ENCODE measurements at regions not wholly inside any gene's neighbourhood (a gene's known extent, or its start where the extent isn't known, plus 50 kb on each side); places are given as distances from the start of the nearest gene placed in this dataset.

DNA sequence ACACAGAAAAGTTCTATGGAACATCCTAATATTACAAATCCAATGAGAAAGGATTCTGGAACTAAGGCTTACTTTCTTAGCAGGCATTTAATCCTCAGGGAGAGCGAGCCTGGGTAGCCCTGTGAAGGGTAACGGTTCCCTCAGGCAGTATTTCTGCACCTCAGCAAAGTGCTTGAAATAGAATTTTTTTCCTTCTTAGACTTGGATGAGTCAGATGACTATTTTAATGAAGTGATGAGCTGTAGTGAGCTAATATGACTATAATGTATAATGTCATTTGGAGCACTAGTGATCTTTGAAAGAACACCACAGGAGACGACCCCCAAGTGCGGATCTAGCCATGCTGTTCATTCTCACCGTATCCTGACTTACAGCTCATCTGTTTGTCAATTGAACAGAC is 493.0 kb upstream of the FAM241A start:
- TF ChIP-seq, protein P1, sequence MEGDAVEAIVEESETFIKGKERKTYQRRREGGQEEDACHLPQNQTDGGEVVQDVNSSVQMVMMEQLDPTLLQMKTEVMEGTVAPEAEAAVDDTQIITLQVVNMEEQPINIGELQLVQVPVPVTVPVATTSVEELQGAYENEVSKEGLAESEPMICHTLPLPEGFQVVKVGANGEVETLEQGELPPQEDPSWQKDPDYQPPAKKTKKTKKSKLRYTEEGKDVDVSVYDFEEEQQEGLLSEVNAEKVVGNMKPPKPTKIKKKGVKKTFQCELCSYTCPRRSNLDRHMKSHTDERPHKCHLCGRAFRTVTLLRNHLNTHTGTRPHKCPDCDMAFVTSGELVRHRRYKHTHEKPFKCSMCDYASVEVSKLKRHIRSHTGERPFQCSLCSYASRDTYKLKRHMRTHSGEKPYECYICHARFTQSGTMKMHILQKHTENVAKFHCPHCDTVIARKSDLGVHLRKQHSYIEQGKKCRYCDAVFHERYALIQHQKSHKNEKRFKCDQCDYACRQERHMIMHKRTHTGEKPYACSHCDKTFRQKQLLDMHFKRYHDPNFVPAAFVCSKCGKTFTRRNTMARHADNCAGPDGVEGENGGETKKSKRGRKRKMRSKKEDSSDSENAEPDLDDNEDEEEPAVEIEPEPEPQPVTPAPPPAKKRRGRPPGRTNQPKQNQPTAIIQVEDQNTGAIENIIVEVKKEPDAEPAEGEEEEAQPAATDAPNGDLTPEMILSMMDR (IDR thresholded peaks at IDR 0.05; ENCODE audit: unreplicated experiment in 3 of 3) = no peak
- peaks cover 11% of the 10 kb centered on the region for H3K4me1 Mint-ChIP-seq
- peak overlapping the region in 1 of 3 experiments; percentile 25 for H3K27ac Mint-ChIP-seq
- H3K9me3 Mint-ChIP-seq = no peaks in the 10 kb centered on the region
- H3K27me3 Mint-ChIP-seq (ENCODE audit: low read depth) = peaks cover 4% of the 10 kb centered on the region
- H3K36me3 Mint-ChIP-seq (ENCODE audit: low read depth) = no peaks in the 10 kb centered on the region
- no peak overlapping the region for H3K4me3 Mint-ChIP-seq

DNA sequence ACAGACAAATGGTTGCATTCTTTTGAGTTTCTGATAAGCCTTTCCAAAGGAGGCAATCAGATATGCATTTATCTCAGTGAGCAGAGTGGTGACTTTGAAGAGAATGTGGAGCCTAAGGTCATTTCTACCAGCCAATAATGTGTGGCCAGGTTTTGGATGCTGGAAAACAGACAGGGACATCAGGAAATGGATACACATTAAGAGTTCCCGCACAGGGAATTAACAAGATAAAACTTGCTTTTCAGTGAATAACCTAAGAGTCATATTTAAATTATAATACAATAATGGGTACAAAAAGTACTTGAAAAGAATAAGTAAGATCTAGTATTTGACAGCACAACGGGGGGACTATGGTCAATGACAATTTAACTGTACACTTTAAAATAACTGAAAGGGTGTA is 492.3 kb upstream of the FAM241A start:
- Mint-ChIP-seq H3K27me3 (ENCODE audit: low read depth) (peaks cover 4% of the 10 kb centered on the region), H3K27ac (no peak overlapping the region), H3K4me1 (peaks cover 11% of the 10 kb centered on the region), H3K4me3 (no peak overlapping the region), H3K36me3 (ENCODE audit: low read depth) (no peaks in the 10 kb centered on the region), H3K9me3 (no peaks in the 10 kb centered on the region)
- TF ChIP-seq, protein P1 (IDR thresholded peaks at IDR 0.05; ENCODE audit: unreplicated experiment in 3 of 3) = no peak

DNA sequence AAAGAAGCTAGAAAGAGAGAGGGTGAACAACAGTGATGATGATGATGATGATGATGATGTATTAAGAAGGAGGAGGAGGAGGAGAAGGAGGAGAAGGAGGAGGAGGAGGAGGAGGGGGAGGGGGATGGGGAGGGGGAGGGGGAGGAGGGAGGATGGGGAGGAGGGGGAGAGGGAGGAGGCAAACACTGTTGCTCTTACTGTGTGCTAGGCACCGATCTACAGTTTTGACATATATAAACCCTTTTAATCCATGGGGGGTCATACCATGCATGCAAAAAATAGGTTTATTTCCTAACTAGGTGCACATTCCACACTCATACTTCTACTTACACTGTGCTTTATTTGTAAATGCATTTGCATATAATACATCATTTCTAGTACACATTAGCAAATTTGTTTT is 482.8 kb upstream of the FAM241A start:
- Mint-ChIP-seq H3K36me3 (ENCODE audit: low read depth) (no peaks in the 10 kb centered on the region), H3K4me3 (no peak overlapping the region), H3K27ac (no peak overlapping the region), H3K9me3 (no peaks in the 10 kb centered on the region), H3K4me1 (peaks cover 11% of the 10 kb centered on the region), H3K27me3 (ENCODE audit: low read depth) (peaks cover 3% of the 10 kb centered on the region)
- TF ChIP-seq, protein P1 (IDR thresholded peaks at IDR 0.05; ENCODE audit: unreplicated experiment in 3 of 3) = no peak

DNA sequence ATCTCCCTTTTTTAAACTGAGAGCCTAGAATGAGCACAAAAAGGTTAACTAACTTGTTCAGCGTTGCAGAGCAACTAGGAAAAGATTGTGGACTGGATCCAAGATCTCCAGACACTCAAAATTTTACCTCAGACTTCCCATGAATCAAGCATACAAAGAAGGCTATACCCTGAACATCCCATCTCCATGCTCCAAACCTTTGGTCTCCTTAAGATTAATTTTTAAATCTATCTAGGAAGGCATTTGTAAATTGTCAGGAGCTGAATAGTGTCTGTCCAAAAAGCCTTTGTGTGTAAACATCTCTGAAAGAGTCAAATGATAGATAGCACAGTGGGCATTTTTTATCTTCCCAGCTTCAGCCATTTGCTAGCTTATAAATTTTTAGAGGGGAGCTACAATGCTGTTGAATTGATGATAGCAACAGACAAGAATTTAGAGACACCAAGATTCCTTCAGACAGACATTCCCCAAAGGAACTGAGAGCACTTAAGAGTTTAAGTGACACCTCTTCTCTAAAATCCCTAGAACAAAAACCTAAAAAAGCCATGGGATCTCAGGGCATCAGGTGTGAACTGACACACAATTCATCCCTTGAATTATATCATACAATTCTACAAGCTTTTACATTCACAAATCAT is 480.8 kb upstream of the FAM241A start:
- Mint-ChIP-seq H3K4me3 (no peak overlapping the region), H3K4me1 (peaks cover 11% of the 10 kb centered on the region), H3K27ac (no peak overlapping the region), H3K27me3 (ENCODE audit: low read depth) (peaks cover 3% of the 10 kb centered on the region), H3K36me3 (ENCODE audit: low read depth) (no peaks in the 10 kb centered on the region), H3K9me3 (no peaks in the 10 kb centered on the region)
- TF ChIP-seq, protein P1 (IDR thresholded peaks at IDR 0.05; ENCODE audit: unreplicated experiment in 3 of 3) = no peak

DNA sequence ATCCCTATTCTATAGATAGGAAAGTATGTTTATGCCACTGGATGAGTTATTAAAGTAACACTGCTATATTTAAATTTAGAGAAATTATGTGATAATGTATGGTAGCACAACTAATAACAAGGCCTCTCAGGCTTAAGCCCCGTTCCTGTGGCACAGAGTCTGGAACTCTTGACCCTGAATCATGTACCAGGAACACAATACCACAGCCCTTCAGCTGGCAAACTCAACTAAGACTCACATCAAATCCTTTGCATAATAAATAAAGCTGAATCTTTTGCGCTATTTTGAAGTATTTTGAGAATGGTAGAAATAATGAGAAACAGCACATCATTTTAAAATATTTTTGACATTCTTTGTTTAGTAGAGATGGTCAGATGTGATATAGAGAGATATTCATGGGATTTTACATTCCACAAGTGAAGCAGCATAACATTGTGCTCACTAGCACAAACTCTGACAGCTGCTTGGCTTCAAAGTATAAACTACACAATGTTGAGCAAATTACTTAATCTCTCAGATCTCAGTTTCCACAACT is 478.4 kb upstream of the FAM241A start:
- no peak overlapping the region for H3K27ac Mint-ChIP-seq
- H3K4me1 Mint-ChIP-seq = peaks cover 11% of the 10 kb centered on the region
- H3K9me3 Mint-ChIP-seq = no peaks in the 10 kb centered on the region
- TF ChIP-seq, protein P1 (IDR thresholded peaks at IDR 0.05; ENCODE audit: unreplicated experiment in 3 of 3) = no peak
- H3K27me3 Mint-ChIP-seq (ENCODE audit: low read depth) = peaks cover 3% of the 10 kb centered on the region
- H3K4me3 Mint-ChIP-seq = no peak overlapping the region
- no peaks in the 10 kb centered on the region for H3K36me3 Mint-ChIP-seq (ENCODE audit: low read depth)

DNA sequence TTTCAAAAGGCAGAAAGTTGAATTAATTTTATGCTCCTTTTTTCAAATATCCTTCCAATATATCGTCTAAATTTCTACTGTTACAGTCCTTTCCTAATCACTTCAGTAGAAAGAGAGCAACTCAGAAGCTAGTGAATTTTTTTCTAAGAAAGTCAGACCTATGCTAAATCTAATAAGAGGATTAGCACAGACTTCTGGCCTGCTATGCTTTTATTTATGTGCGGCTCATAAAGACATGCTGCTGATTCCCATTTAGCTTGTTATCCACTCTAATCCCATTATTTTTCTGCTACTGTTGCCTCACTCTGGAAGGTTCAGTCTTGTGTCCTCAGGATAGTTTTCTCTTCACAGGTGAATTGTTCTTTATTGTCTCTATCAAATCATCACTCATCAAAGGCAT is 473.5 kb upstream of the FAM241A start:
- Mint-ChIP-seq H3K27me3 (ENCODE audit: low read depth) (no peaks in the 10 kb centered on the region), H3K9me3 (no peaks in the 10 kb centered on the region), H3K4me1 (peaks cover 2% of the 10 kb centered on the region), H3K4me3 (no peak overlapping the region), H3K27ac (no peak overlapping the region), H3K36me3 (ENCODE audit: low read depth) (no peaks in the 10 kb centered on the region)
- TF ChIP-seq, protein P1 (IDR thresholded peaks at IDR 0.05; ENCODE audit: unreplicated experiment in 3 of 3) = no peak
